Right renal pelvis (tissue), 4 donors: ENCODE measurements at regions not wholly inside any gene's neighbourhood (a gene's known extent, or its start where the extent isn't known, plus 50 kb on each side); places are given as distances from the start of the nearest gene placed in this dataset.
"Not testable (repeated sequence)": the region's sequence is repeated elsewhere in the genome, so short reads cannot be mapped to it uniquely, and the experiment has no call there.

Experiments
- DNase-seq, 4 donors: peaks; one replicate each; pipeline ENCODE4 v3.0.0-alpha.2; 2013; ENCODE audit warnings: low read depth in 4 of 4, low spot score in 3 of 4, missing footprints in 1 of 4

DNA sequence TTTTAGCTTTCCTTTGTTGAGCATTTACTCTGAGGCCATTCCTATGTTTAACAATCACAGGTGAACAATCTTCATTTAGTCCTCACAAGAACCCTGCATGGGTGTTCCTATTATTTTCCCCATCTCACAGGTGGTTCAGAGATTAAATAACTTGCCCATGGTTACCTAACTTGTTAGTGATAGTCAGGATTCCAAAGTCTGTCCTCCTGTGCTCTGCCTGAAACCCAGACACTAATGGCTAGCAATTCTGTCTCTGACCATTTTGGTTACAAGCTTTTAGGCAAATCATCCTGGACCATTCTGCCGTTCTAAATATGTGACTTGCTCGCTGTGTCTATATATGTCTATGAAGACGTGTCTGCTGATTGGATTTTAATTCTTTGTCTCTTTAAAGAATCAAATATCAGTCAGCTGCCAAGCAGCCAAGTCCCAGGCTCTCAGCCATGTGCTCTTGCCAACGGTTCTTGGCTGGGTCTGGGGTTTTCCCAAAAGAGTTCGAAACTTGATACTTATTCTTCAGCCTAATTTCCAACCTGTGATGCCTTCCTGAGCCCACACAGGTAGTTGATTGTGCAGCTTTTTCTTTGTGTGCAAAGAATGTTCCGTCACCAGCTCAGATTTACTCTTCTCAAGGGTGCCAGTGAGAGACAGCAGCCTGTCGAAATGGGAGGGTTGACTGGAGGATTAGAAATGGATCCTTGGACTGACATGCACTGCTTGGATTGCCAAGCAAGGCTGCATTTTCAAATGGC is 121.7 kb downstream of the NREP start:
- no peak for DNase-seq

DNA sequence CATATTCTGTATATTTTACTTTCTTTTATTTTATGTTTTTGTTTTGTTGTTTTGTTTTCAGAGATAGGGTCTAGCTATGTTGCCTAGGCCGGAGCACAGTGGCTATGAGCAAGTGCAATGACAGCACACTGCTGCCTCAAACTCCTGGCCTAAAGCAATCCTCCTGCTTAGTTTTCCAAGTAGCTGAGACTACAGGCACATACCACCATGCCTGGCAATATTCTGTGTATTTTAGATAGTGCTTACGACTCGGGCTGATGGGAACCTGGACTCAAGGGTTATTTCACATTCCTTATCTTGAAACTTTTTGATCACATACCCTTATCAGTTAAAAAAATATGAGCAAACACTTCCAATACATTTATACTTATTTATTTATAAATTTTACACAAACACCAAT is 119.0 kb upstream of the STARD4 start:
- no peak for DNase-seq

DNA sequence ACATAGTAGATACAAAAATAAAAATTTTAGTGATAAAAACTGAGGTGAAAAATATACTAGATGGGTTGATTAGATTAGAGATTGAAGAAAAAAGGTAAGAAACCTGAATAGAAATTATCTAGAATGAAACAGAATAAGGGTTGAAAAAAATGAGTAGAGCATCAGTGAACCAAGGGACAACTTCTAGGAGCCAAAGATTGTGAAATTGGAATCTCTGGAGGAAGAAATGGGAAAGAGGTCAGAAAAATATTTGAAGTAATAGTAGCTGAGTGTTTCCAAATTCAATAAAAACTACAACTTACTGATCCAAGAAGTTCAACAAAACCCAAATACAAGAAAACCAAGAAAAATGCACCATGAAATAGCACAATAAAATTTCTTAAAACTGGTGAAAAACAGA is 116.6 kb upstream of the STARD4 start:
- no peak for DNase-seq

DNA sequence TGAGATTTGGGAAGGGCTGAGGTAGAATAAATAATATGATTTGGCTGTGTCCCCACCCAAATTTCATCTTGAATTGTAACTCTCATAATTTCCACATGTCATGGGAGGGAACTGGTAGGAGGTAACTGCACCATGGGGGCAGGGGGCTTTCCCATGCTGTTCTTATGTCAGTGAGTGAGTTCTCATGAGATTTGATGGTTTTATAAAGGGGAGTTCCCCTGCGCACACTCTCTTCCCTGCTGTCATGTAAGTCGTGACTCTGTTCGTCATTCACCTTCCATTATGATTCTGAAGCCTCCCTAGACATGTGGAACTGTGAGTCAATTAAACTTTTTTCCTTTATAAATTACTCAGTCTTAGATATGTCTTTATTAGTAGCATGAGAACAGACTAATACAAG is 115.5 kb upstream of the STARD4 start:
- no peak for DNase-seq

DNA sequence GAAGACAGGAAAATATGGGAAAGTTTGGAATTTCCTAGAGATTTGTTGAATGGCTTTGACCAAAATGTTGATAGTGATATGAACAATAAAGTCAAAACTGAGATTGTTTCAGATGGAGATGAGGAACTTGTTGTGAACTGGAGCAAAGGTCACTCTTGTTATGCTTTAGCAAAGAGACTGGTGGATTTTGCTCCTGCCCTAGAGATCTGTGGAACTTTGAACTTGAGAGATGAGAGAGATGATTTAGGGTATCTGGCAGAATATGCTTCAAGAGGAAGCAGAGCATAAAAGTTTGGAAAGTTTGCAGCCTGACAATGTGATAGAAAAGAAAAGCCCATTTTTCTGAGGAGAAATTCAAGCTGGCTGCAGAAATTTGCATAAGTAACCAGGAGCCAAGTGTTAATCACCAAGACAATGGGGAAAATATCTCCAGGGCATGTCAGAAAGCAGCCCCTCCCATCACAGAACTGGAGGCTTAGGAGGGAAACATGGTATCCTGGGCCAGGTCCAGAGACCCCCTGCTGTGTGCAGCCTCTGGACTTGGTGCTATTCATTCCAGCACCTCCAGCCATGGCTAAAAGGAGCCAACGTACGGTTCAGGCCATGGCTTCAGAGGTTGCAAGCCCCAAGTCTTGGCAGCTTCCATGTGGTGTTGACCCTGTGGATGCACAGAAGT is 114.3 kb upstream of the STARD4 start:
- DNase-seq, result no peak

DNA sequence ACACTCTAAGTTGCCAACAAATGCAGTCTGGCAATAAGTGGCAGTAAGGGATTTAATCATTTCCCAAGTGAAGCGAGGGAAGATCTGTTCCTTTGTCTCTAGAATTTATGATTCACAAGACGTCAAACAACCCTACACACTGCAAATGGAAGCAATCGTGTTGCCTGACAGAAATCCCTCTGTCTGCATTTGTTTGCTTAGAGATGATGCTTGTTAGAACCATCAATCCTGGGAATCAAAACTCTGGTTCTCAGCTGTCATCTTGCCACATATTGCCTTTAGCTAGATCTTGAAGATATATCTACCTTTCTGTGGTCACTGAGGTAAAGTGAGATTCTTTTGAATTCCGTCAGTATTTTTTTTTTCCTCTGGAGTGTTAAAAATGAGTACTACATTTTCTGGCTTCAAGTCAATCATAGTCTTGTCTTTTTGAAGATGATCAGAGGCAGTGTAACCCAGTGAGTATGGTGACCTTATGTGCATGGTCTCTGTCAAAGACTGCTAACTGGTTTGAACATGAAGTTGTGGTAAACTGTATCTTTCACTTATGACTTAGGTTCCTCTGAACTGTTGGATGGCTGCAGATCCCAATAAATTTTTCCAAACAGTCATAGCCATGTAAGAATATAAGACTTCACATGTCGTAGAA is 106.4 kb upstream of the STARD4 start:
- DNase-seq, result no peak

DNA sequence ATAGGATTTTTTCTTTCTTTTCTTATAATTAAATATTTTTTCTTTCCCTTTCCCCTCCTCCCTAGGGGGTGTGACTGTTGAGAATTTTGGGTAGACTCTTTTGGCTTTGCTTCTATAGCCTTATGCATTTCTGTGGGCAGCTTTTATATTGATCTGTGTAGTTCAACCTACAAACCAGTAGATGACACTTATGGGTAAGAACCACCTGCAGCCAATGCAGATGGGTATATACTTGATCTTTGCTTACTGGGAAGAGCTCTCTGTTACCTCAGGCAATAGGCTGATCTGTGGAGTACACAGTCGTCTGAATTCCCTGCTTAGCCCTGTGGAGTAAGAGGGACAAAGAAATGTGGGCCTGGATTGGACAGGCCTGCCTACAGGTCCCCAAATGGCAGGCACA is 102.7 kb upstream of the STARD4 start:
- no peak for DNase-seq

DNA sequence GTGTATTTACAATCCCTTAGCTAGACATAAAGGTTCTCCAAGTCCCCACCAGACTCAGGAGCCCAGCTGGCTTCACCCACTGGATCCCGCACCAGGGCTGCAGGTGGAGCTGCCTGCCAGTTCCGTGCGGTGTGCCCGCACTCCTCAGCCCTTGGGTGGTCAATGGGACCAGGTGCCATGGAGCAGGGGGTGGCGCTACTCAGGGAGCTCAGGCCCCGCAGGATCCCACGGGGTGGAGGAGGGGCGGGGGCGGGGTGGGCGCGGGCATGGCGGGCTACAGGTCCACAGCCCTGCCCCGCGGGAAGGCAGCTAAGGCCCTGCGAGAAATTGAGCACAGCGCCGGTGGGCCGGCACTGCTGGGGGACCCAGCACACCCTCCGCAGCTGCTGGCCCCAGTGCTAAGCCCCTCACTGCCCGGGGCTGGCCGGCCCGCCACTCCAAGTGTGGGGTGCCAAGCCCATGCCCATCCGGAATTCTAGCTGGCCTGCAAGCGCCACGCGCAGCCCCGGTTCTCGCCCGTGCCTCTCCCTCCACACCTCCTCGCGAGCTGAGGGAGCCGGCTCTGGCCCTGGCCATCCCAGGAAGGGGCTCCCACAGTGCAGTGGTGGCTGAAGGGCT is 99.8 kb upstream of the STARD4 start:
- not testable (repeated sequence) for DNase-seq

DNA sequence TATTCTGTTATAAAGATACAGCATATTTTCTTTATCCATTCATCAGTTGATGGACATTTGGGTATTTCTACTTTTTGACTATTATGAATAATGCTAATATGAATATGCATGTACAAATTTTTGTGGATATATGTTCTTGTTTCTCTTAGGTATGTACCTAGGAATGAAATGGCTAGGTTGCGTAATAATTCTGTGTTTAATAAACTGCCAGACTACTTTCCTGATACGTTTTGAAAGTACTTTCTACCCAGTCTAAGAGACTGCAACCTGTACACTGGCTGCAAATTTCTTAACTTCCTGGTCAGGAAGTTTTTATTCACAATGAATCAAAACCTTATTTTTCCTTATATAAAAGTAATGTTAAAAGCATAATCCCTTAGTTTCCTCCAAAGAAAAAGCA is 93.9 kb upstream of the STARD4 start:
- DNase-seq, result no peak

DNA sequence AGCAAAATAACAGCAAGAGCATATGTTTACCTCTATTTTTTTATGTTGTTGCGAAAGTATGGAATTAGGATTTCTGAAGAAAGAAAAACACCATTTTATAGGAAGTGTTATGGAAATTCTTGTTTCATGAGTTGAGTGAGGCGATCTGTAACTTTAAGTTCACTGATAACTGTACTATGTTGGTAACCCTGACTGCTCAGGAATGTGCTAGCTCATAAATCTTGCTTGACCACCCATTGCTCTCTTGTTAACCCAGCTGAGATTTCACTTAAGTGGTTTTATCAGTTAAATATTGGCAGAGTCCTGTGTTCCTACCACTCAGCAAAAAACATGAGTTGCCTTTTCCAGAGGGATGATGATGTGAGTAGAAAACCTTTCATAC is 91.1 kb upstream of the STARD4 start:
- peak in 3 of 4 donors; percentile 25 to 44 (median 43) for DNase-seq

DNA sequence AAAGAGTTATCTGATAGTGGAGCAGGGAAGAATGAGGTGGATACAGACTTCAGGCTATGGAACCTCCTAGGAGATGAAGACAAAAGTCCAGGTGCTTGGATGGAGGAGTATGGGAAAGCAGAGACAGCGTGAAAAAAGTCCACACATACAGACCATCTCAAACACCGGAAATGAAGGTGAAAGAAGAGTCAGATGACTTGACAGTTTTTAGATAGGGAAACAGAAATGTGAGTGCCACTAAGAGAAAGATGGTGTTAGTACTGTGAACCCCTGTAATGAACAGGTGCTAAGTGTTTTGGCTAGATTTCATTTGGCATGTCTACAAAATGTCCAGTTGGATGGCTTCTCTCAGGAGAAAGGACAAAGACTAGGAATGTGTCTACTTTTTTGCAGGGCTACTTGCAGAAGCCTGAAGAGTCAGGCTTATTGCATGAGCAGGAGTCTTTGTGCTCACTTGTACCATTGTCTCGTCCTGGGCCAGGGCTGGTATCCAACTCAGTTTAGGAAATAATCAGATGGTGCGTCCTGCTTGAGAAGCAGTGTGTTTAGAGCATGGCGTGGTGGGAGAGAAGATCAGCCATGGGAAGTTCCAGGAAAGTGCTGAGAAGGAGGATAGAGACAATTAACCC is 90.6 kb upstream of the STARD4 start:
- DNase-seq, result peak in 2 of 4 donors; percentile 8 to 12

DNA sequence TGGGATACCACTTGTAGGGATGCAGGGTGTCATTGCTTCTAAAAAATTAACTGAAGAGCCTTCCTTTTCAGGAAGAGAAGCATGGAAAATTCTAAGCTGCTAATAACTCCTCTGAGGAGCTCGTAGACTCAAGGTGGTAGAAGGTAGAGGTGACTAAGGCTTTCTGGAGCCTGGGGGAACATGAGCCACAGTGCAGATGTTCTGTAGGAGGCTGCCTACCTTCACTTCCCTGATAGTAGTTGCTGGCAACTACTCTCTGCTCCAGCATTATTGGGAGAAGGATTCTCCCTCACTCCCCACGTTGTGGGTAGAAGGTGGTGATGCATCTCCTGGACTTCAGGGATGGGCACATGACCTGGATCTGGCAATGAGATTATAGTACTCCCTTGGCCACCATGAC is 86.7 kb upstream of the STARD4 start:
- DNase-seq, result no peak

DNA sequence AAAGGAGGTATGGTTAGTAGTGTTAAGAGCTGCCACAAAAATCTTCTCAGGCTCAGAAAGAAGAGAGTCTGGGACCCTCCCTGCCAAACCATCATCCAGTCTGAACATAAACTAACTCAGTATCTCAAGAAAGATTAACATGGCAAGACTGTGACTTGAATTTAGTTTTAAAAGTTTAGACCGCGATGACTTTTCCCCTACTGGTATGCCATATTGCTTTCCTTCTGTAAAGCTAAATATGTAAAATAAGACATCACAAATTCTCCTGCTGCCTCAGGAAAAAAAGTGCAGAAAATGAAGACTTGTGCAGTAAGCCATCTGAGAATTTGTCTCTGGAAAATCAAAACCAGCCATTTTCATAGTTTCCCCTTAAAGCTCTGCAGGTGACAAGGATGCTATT is 85.2 kb upstream of the STARD4 start:
- no peak for DNase-seq

DNA sequence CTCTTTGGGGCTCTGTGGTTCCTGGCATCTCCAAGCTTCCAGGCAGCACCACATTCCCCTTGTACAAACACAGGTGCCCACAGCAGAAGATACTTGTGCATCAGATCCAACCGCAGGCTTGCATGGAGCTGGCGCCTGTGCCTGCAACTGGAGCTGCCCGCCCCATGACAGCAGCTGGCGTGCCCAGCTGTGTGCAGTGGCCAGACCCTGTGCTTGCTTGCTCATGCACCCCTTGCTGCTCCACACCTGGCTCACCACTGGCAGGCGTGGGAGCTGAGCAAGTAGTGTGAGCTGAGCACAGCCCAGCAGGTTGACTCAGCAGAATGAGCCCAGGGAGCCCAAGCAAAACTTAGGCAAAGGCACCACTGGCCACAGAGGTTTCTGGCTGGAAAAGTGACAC is 84.4 kb upstream of the STARD4 start:
- no peak for DNase-seq

DNA sequence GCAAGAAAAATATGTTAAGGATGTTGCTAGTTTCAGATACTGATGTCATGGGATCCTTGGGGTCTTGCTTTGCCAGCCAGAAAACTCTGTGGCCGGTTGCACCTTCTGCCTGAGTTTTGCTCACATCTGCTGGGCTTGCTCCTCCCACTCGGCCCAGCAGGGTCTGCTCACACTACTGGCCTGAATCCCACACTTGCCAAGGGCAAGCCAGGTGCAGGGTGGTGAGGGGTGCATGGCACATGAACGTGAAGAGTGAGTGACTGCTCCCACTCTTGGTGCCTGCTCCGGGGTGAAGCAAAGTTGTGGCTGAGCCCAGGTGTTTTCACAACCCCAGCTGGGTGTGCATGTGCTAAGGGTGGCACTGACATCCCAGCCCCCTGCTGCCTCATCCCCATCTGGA is 83.1 kb upstream of the STARD4 start:
- DNase-seq, result no peak

DNA sequence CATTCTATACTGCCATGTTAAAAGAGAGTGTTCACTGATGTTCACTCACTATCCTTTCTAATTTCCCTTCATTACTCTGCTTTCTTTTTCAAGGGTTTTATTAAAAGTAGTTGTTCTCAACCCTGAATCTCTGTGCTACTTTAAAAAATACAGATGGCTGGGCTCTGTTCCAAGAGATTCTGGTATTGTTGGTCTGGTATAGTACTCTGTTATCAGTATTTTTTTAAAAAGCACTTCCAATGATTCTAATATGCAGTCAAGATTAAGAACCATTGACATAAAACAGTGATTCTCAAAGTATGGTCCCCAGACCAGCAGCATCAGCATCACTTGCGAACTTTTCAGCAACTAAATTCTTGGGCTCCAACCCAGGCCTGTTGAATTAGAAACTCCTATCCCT is 77.0 kb upstream of the STARD4 start:
- no peak for DNase-seq

DNA sequence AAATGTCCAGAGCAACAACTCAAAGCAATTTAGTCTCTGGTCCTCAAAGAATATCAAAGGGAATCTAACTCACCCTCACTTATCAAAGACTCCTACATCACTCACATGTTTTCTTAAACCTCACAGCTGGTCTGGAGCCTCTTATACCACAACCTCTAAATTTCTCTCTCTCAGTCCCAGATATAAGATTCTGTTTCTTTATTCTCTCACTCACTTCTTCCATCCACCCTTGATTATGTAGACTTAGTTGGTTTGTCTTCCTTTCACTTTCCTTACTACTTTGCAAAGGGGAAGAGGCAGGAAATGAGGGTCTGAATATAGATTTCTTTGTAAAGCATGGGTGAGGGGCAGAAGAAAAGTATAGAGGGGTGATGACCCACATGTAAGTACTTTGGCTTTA is 75.4 kb upstream of the STARD4 start:
- no peak for DNase-seq

DNA sequence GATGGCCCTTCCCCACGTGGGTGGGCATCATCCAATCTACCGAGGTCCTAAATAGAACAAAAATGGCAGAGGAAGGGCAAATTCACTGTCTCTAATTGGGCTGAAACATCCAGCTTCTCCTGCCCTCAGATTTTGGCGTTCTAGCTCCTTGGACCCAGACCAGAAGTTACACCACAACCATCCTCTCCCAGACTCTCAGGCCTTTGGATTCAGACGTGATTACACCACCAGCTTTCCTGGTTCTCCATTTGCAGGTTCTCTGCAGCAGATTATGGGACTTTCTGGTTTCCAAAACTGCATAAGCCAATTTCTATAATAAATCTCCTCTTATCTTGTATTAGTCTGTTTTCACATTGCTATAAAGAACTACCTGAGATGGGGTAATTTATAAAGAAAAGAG is 73.6 kb upstream of the STARD4 start:
- DNase-seq, result no peak

DNA sequence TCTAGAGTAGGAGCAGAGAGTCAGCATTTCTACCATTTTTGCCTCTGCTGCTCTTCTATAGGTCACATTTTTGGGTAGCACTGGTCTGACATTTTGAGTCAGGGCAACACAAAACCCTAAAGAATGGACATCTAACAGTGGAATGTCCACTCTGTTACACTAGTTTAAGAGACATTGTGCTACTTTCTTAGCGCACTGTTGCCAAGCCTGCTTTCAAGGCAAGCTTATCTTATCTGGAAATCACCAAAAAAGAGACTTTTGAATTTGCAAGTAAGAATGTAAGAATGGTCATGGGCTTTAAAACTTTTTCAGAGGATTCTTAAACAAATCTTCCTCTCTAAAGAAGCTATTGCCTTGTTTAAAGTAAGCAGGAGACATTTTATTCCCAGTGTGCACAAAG is 73.0 kb upstream of the STARD4 start:
- no peak for DNase-seq

DNA sequence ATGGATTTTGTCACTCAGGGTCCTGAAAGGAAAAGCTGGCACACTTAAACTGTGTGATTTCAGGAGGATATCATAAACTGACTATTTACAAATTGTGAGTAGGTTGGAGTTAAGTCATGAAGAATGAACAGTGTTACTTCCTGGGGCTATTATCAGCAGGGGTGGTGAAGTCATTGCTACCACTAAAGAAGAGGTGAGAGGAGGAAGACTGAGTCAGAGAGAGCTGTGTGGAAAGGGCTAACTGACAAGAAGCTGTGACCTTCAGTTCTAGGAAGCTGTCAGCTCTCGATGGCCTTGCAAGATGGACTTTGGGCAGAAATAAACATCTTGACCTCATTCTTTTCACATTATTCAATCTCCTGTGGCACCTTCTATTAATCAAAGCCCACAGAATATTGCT is 72.3 kb upstream of the STARD4 start:
- DNase-seq, result no peak

DNA sequence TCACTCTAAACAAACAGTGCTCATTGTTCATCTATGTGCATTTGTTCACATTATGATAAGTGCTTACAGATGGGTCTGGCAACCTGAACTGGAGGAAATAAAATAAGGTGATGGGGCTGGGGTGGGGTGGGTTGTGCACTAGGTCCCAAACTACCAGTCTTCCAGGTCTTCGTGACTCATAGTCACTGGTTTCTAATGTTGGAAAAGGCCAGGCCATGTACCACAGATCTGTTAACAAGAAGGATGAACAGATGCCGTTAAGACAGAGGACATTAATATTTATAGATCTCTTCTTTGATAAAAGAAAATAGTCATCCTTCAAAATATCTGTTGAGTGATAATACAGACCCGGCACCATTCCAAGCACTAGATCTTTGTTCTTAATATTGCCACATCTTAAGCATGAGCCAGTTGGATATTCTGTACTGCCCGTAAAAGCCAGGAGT is 71.4 kb upstream of the STARD4 start:
- no peak for DNase-seq
